HEK293 (cell line): ENCODE measurements at regions not wholly inside any gene's neighbourhood (a gene's known extent, or its start where the extent isn't known, plus 50 kb on each side); places are given as distances from the start of the nearest gene placed in this dataset.

Experiments
- BCL6B ChIP-seq: fragments of 450-650 bp; formaldehyde crosslinking; IDR thresholded peaks from 2 replicates; pipeline ENCODE4 v1.5.1; 2017; ENCODE audit warnings: missing biosample characterization, missing genetic modification characterization
- CTCF ChIP-seq: fragments of 450-650 bp; formaldehyde crosslinking; IDR thresholded peaks from 2 replicates; pipeline ENCODE4 v1.5.1; 2016; ENCODE audit warnings: missing biosample characterization, missing genetic modification characterization
- HOXA7 ChIP-seq: sonication (generic); formaldehyde crosslinking; IDR thresholded peaks from 2 replicates; pipeline ENCODE4 v1.8.1; 2022; ENCODE audit warnings: missing genetic modification reagents, borderline replicate concordance
- REST ChIP-seq: fragments of 450-650 bp; formaldehyde crosslinking; IDR thresholded peaks from 2 replicates; pipeline ENCODE4 v1.5.1; 2016; ENCODE audit warnings: missing biosample characterization, missing genetic modification characterization
- YY1 ChIP-seq: fragments of 450-650 bp; formaldehyde crosslinking; IDR thresholded peaks from 2 replicates; pipeline ENCODE4 v1.5.1; 2018; ENCODE audit warnings: missing biosample characterization, missing genetic modification characterization
- ZBTB10 ChIP-seq: fragments of 450-650 bp; formaldehyde crosslinking; IDR thresholded peaks from 2 replicates; pipeline ENCODE4 v1.5.1; 2016; ENCODE audit warnings: missing biosample characterization, missing genetic modification characterization
- ZBTB26 ChIP-seq: fragments of 450-650 bp; formaldehyde crosslinking; optimal IDR thresholded peaks from 2 replicates; pipeline ENCODE3; 2016; ENCODE audit warnings: missing biosample characterization, mild to moderate bottlenecking, missing genetic modification characterization
- ZEB2 ChIP-seq: fragments of 450-650 bp; formaldehyde crosslinking; IDR thresholded peaks from 2 replicates; pipeline ENCODE4 v1.5.1; 2016; ENCODE audit warnings: missing biosample characterization, missing genetic modification characterization
- ZNF148 ChIP-seq: fragments of 450-650 bp; formaldehyde crosslinking; IDR thresholded peaks from 2 replicates; pipeline ENCODE4 v1.5.0; 2017; ENCODE audit warnings: missing biosample characterization, missing genetic modification characterization, borderline replicate concordance
- ZNF433 ChIP-seq: fragments of 450-650 bp; formaldehyde crosslinking; IDR thresholded peaks from 2 replicates; pipeline ENCODE4 v1.5.1; 2016; ENCODE audit warnings: missing biosample characterization, missing genetic modification characterization, low read depth
- ZNF639 ChIP-seq: fragments of 450-650 bp; formaldehyde crosslinking; IDR thresholded peaks from 2 replicates; pipeline ENCODE4 v1.5.1; 2016; ENCODE audit warnings: missing biosample characterization, missing genetic modification characterization
- ZNF785 ChIP-seq: fragments of 450-650 bp; formaldehyde crosslinking; IDR thresholded peaks from 2 replicates; pipeline ENCODE4 v1.5.1; 2016; ENCODE audit warnings: missing biosample characterization, missing genetic modification characterization
- ZNF837 ChIP-seq: fragments of 450-650 bp; formaldehyde crosslinking; IDR thresholded peaks from 2 replicates; pipeline ENCODE4 v1.5.1; 2016; ENCODE audit warnings: missing biosample characterization, missing genetic modification characterization

GRCh38 chr4:55237839-55238238 is 108.2 kb upstream of the SRD5A3 start:
- TF ChIP-seq ZNF148 (tag by site-specific recombination) (no peak), ZBTB10 (no peak), ZBTB26 (tag by site-specific recombination) (no peak), YY1 (no peak), CTCF (tag by site-specific recombination) (no peak), BCL6B (tag by site-specific recombination) (no peak), REST (tag by site-specific recombination) (no peak), ZEB2 (tag by site-specific recombination) (no peak), ZNF785 (tag by site-specific recombination) (no peak), ZNF433 (tag by site-specific recombination) (no peak), ZNF837 (no peak), HOXA7 (CRISPR knock-in tag) (no peak), ZNF639 (tag by site-specific recombination) (no peak)
